ENCODE measurements at regions not wholly inside any gene's neighbourhood (a gene's known extent, or its start where the extent isn't known, plus 50 kb on each side); places are given as distances from the start of the nearest gene placed in this dataset.

DNA sequence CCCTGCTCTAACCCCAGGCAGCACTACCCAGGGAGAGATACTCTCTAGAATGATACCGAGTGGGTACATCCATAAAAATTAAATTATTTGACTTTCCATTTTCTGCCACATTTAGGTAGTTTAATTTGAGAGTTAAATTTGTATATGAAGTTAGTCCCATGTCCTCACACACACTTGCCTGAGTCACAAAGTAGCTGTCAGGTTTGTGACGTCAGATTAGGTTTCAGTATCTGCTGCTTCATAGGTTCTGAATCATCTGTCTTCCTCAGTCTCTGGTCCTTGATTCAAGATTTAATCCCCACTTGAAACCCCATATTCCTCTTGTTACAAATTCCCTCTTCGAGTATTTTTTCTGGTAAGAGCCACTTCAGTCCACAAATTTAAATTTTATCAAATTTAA, 738.6 kb upstream of the FAM98A start:
- TF ChIP-seq, protein P1, sequence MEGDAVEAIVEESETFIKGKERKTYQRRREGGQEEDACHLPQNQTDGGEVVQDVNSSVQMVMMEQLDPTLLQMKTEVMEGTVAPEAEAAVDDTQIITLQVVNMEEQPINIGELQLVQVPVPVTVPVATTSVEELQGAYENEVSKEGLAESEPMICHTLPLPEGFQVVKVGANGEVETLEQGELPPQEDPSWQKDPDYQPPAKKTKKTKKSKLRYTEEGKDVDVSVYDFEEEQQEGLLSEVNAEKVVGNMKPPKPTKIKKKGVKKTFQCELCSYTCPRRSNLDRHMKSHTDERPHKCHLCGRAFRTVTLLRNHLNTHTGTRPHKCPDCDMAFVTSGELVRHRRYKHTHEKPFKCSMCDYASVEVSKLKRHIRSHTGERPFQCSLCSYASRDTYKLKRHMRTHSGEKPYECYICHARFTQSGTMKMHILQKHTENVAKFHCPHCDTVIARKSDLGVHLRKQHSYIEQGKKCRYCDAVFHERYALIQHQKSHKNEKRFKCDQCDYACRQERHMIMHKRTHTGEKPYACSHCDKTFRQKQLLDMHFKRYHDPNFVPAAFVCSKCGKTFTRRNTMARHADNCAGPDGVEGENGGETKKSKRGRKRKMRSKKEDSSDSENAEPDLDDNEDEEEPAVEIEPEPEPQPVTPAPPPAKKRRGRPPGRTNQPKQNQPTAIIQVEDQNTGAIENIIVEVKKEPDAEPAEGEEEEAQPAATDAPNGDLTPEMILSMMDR (IDR thresholded peaks at IDR 0.05) = no peak
- TF ChIP-seq POLR2A (IDR thresholded peaks at IDR 0.05) = no peak
